ENCODE measurements at regions not wholly inside any gene's neighbourhood (a gene's known extent, or its start where the extent isn't known, plus 50 kb on each side); places are given as distances from the start of the nearest gene placed in this dataset.

- TF ChIP-seq TEAD4 (IDR thresholded peaks at IDR 0.05): no peak
- no peak for TF ChIP-seq EGR1 (IDR thresholded peaks at IDR 0.05)
- no peak for TF ChIP-seq EP300 (IDR thresholded peaks at IDR 0.05; ENCODE audit: borderline replicate concordance)
- no peak for TF ChIP-seq CEBPB (IDR thresholded peaks at IDR 0.05)
- no peak for TF ChIP-seq USF1 (IDR thresholded peaks at IDR 0.05)
- TF ChIP-seq YY1 (IDR thresholded peaks at IDR 0.05; ENCODE audit: low read depth): no peak
- no peak for TF ChIP-seq RAD21 (IDR thresholded peaks at IDR 0.05; ENCODE audit: low read depth)
- TF ChIP-seq NFIC (IDR thresholded peaks at IDR 0.05): no peak
- TF ChIP-seq CREB1 (IDR thresholded peaks at IDR 0.05; ENCODE audit: low read depth): no peak
- TF ChIP-seq ZBTB7A (IDR thresholded peaks at IDR 0.05; ENCODE audit: low read depth): no peak
- no peak for TF ChIP-seq TAF1 (IDR thresholded peaks at IDR 0.05; ENCODE audit: low read depth)
- TF ChIP-seq MAX (IDR thresholded peaks at IDR 0.05): no peak
These were observed 115.8 kb upstream of the SERTAD2 start for GRCh38 chr2:64769392-64770044.

GRCh38 chr2:64770137-64770780 is 116.5 kb upstream of the SERTAD2 start:
- no peak for TF ChIP-seq EGR1 (IDR thresholded peaks at IDR 0.05)
- no peak for TF ChIP-seq TCF12 (IDR thresholded peaks at IDR 0.05; ENCODE audit: low read depth)
- TF ChIP-seq TAF1 (IDR thresholded peaks at IDR 0.05; ENCODE audit: low read depth): no peak
- TF ChIP-seq YY1 (IDR thresholded peaks at IDR 0.05; ENCODE audit: low read depth): no peak
- no peak for TF ChIP-seq ZBTB7A (IDR thresholded peaks at IDR 0.05; ENCODE audit: low read depth)
- TF ChIP-seq CREB1 (IDR thresholded peaks at IDR 0.05; ENCODE audit: low read depth): no peak
- no peak for TF ChIP-seq RAD21 (IDR thresholded peaks at IDR 0.05; ENCODE audit: low read depth)
- TF ChIP-seq USF1 (IDR thresholded peaks at IDR 0.05): no peak
- TF ChIP-seq EP300 (IDR thresholded peaks at IDR 0.05; ENCODE audit: borderline replicate concordance): no peak
- TF ChIP-seq FOXM1 (IDR thresholded peaks at IDR 0.05; ENCODE audit: borderline replicate concordance, low read depth): no peak
- TF ChIP-seq MAX (IDR thresholded peaks at IDR 0.05): no peak
- no peak for TF ChIP-seq NFIC (IDR thresholded peaks at IDR 0.05)
- TF ChIP-seq REST (IDR thresholded peaks at IDR 0.05; ENCODE audit: low read depth): no peak
- no peak for TF ChIP-seq CEBPB (IDR thresholded peaks at IDR 0.05)
- TF ChIP-seq TEAD4 (IDR thresholded peaks at IDR 0.05): no peak

- TF ChIP-seq ZBTB7A (IDR thresholded peaks at IDR 0.05; ENCODE audit: low read depth) (no peak), REST (IDR thresholded peaks at IDR 0.05; ENCODE audit: low read depth) (no peak), CREB1 (IDR thresholded peaks at IDR 0.05; ENCODE audit: low read depth) (no peak), CEBPB (IDR thresholded peaks at IDR 0.05) (no peak), FOXM1 (IDR thresholded peaks at IDR 0.05; ENCODE audit: borderline replicate concordance, low read depth) (no peak)
These were observed 117.1 kb upstream of the SERTAD2 start for GRCh38 chr2:64770781-64771334.

- TF ChIP-seq ZBTB7A (IDR thresholded peaks at IDR 0.05; ENCODE audit: low read depth): no peak
- TF ChIP-seq MAX (IDR thresholded peaks at IDR 0.05): no peak
- no peak for TF ChIP-seq REST (IDR thresholded peaks at IDR 0.05; ENCODE audit: low read depth)
- no peak for TF ChIP-seq EGR1 (IDR thresholded peaks at IDR 0.05)
- no peak for TF ChIP-seq YY1 (IDR thresholded peaks at IDR 0.05; ENCODE audit: low read depth)
- TF ChIP-seq TAF1 (IDR thresholded peaks at IDR 0.05; ENCODE audit: low read depth): no peak
- no peak for TF ChIP-seq EP300 (IDR thresholded peaks at IDR 0.05; ENCODE audit: borderline replicate concordance)
- no peak for TF ChIP-seq CREB1 (IDR thresholded peaks at IDR 0.05; ENCODE audit: low read depth)
- no peak for TF ChIP-seq RAD21 (IDR thresholded peaks at IDR 0.05; ENCODE audit: low read depth)
- no peak for TF ChIP-seq CEBPB (IDR thresholded peaks at IDR 0.05)
- no peak for TF ChIP-seq FOXM1 (IDR thresholded peaks at IDR 0.05; ENCODE audit: borderline replicate concordance, low read depth)
- no peak for TF ChIP-seq NFIC (IDR thresholded peaks at IDR 0.05)
- no peak for TF ChIP-seq USF1 (IDR thresholded peaks at IDR 0.05)
- TF ChIP-seq TCF12 (IDR thresholded peaks at IDR 0.05; ENCODE audit: low read depth): no peak
- TF ChIP-seq TEAD4 (IDR thresholded peaks at IDR 0.05): no peak
These were observed 118.0 kb upstream of the SERTAD2 start for GRCh38 chr2:64771737-64772136.

Measured in Ishikawa (cell line).